Activated CD4-positive, alpha-beta memory T cell treated with anti-CD3 and anti-CD28 coated beads for 36 hours (primary cell): ENCODE measurements at regions not wholly inside any gene's neighbourhood (a gene's known extent, or its start where the extent isn't known, plus 50 kb on each side); places are given as distances from the start of the nearest gene placed in this dataset.
"Not testable (repeated sequence)": the region's sequence is repeated elsewhere in the genome, so short reads cannot be mapped to it uniquely, and the experiment has no call there.

Experiments used
- CTCF ChIA-PET: fragments of 350-600 bp; sonication (Branson Sonifier 250); formaldehyde crosslinking; loops from one replicate; lab custom pipeline; 2021; ENCODE audit warnings: antibody characterized with exemption, inconsistent platforms; lab: Charles Lee
- POLR2A ChIA-PET: fragments of 350-600 bp; sonication (Branson Sonifier 250); formaldehyde crosslinking; loops from one replicate; lab custom pipeline; 2021; ENCODE audit warnings: antibody characterized with exemption; lab: Charles Lee
- DNase-seq: peaks from one replicate; pipeline ENCODE4 v3.0.0-alpha.2; 2020
- H3K27ac Mint-ChIP-seq: one replicate; pipeline ENCODE4 v1.8.0; 2021; ENCODE audit warnings: mixed read lengths
- H3K27me3 Mint-ChIP-seq: one replicate; pipeline ENCODE4 v1.8.0; 2021; ENCODE audit warnings: mixed read lengths
- H3K36me3 Mint-ChIP-seq: one replicate; pipeline ENCODE4 v1.8.0; 2021; ENCODE audit warnings: mixed read lengths
- H3K4me1 Mint-ChIP-seq: one replicate; pipeline ENCODE4 v1.8.0; 2021; ENCODE audit warnings: low read depth, mixed read lengths
- H3K4me3 Mint-ChIP-seq: one replicate; pipeline ENCODE4 v1.8.0; 2021; ENCODE audit warnings: mild to moderate bottlenecking, mixed read lengths
- H3K9me3 Mint-ChIP-seq: one replicate; pipeline ENCODE4 v1.8.0; 2021; ENCODE audit warnings: mixed read lengths
- intact Hi-C: fragments of 100-400 bp; cut with micrococcal nuclease; formaldehyde crosslinking; loops from one replicate; pipeline ENCODE4 v1.15.1; 2023

GRCh38 chr10:5576780-5577624 lies 52.2 kb downstream of the CALML3 start:
- Mint-ChIP-seq H3K27ac (no peak overlapping the region), H3K9me3 (no peaks in the 10 kb centered on the region), H3K4me3 (no peak overlapping the region), H3K4me1 (no peaks in the 10 kb centered on the region), H3K36me3 (no peaks in the 10 kb centered on the region), H3K27me3 (no peaks in the 10 kb centered on the region)
- POLR2A ChIA-PET, result no interaction called here
- DNase-seq, result no peak
- CTCF ChIA-PET, result interaction anchor here (0.6 kb wide), 1 partner anchor 287 kb away, joined by 3 read pairs; no protein-coding TSS in a partner anchor
- intact Hi-C loops, result no loop called here

GRCh38 chr10:5580038-5580428 lies 55.3 kb downstream of the CALML3 start:
- POLR2A ChIA-PET, H3K9me3 Mint-ChIP-seq, H3K27me3 Mint-ChIP-seq, H3K36me3 Mint-ChIP-seq, intact Hi-C loops, DNase-seq, CTCF ChIA-PET, H3K4me1 Mint-ChIP-seq, H3K27ac Mint-ChIP-seq, H3K4me3 Mint-ChIP-seq: not testable (repeated sequence)

- ChIA-PET POLR2A (no interaction called here), CTCF (interaction anchor here (1.1 to 1.2 kb wide), 2 partner anchors 41 to 140 kb away, joined by 3 to 4 read pairs; no protein-coding TSS in a partner anchor)
- DNase-seq, result no peak
- Mint-ChIP-seq H3K27ac (no peak overlapping the region), H3K9me3 (no peaks in the 10 kb centered on the region), H3K36me3 (no peaks in the 10 kb centered on the region), H3K4me1 (no peaks in the 10 kb centered on the region), H3K27me3 (no peaks in the 10 kb centered on the region), H3K4me3 (no peak overlapping the region)
- intact Hi-C loops, result no loop called here
Observed at GRCh38 chr10:5581670-5582566, 57.2 kb downstream of the CALML3 start.

DNA sequence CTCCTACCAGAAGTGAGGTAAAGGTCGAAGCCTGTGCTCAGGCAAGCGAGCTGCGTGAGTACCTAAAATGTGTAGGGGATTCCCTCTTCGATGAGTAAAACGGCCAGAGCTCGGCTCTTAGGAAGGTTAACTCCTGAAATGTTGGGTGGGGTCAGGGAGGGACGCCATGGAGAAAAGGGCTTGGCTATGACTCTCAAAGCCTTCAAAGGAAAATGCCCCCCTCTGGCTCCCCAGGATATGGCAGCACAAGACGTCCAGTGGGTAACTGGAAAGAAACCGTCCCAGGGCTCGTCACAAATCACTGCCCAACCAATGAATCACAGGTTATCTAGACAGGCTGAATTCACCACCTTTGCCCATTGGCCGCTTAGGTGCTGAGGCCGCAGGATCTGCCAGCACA lies 58.0 kb downstream of the CALML3 start:
- no peaks in the 10 kb centered on the region for H3K27me3 Mint-ChIP-seq
- no peak overlapping the region for H3K27ac Mint-ChIP-seq
- no peaks in the 10 kb centered on the region for H3K9me3 Mint-ChIP-seq
- ChIA-PET CTCF (interaction anchor here (1.1 to 1.2 kb wide), 2 partner anchors 40 to 140 kb away, joined by 3 to 4 read pairs; no protein-coding TSS in a partner anchor), POLR2A (no interaction called here)
- no peaks in the 10 kb centered on the region for H3K36me3 Mint-ChIP-seq
- intact Hi-C loops, result no loop called here
- no peak overlapping the region for H3K4me3 Mint-ChIP-seq
- no peak for DNase-seq
- no peaks in the 10 kb centered on the region for H3K4me1 Mint-ChIP-seq

DNA sequence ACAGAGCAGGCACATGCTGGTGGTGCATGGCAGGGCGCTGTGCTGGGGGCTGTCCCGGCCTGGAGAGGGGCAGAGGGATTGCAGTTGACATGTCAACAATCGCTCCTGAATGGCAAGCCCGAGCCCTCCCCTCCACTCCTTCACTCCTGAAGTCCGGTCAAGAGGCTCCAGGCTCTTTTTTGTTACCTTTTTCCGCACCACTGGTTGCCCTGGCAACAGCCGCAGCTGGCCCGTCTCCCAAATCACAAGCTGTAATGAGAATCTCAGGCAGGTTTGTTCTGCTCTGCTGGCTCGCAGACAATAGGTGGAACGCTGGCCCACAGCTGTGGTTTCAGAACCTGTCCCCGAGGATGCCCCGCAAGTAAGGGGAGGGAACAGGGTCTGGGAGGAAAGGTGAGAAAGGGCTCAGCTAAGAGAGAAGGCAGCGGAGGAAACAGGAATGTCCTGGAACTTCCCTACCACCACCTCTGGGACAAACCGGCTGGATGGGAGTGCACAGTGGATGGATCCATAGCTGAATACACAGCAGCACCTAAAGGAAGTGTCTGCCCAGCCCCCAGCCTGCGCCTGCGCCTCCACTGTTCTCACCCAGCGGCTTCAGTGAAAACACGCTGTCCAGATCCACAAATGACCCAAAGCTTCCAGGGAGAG lies 58.9 kb downstream of the CALML3 start:
- H3K4me3 Mint-ChIP-seq, result no peak overlapping the region

GRCh38 chr10:5584895-5585516 lies 60.2 kb downstream of the CALML3 start:
- ChIA-PET CTCF (interaction anchor here (1.1 to 5.0 kb wide), 3 partner anchors 35 to 143 kb away, joined by 3 to 18 read pairs (median 3); no protein-coding TSS in a partner anchor), POLR2A (interaction anchor here (1.1 kb wide), 1 partner anchor 21 kb away, joined by 3 read pairs; no protein-coding TSS in a partner anchor)
- no peak overlapping the region for H3K27ac Mint-ChIP-seq
- intact Hi-C loops, result no loop called here
- no peaks in the 10 kb centered on the region for H3K36me3 Mint-ChIP-seq
- H3K4me1 Mint-ChIP-seq, result peaks cover 7% of the 10 kb centered on the region
- H3K27me3 Mint-ChIP-seq, result peaks cover 2% of the 10 kb centered on the region
- peak; percentile 33 for DNase-seq
- H3K4me3 Mint-ChIP-seq, result no peak overlapping the region
- no peaks in the 10 kb centered on the region for H3K9me3 Mint-ChIP-seq

More for the DNA sequence above, 58.9 kb downstream of the CALML3 start:
- Mint-ChIP-seq H3K9me3 (no peaks in the 10 kb centered on the region), H3K4me1 (peaks cover under 1% of the 10 kb centered on the region), H3K36me3 (no peaks in the 10 kb centered on the region), H3K27ac (no peak overlapping the region), H3K27me3 (peaks cover under 1% of the 10 kb centered on the region)
- CTCF ChIA-PET, result interaction anchor here (5.0 kb wide), 1 partner anchor 39 kb away, joined by 18 read pairs; no protein-coding TSS in a partner anchor
- intact Hi-C loops, result no loop called here
- no peak for DNase-seq
- POLR2A ChIA-PET, result no interaction called here

DNA sequence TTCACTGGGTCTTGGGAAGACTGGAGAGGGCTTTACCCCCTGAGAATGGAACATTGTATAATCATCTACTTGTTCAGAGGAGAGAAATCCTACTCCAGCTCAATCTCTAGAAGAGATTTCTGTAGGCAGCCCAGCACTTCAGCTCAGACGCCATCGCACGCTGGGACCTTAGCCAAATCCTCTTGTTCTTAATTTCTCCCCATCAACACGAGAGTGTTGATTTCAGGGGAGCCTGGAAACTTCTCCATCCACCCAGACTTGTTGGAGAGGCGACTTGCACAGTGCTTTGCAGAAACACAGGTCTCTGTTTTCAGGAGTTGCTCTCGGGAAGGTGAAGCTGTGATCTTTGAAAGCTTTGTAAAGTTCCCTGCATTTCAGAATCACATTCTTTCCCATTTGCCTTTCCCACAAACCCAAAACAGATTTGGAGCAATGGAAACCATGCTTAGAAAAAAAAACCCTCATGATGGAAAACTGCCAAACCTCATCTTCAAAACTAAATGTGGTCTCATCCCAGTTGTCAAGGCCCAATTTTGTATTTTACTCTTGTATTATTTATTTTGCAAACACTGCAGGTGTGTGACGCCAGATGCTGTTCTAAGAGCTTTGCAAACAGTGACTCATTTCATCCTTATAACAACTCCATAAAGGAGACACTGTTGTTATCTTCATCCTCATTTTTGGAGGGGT lies 60.9 kb downstream of the CALML3 start:
- H3K9me3 Mint-ChIP-seq, result no peaks in the 10 kb centered on the region
- H3K4me1 Mint-ChIP-seq, result peaks cover 10% of the 10 kb centered on the region
- H3K27me3 Mint-ChIP-seq, result peaks cover 2% of the 10 kb centered on the region
- H3K4me3 Mint-ChIP-seq, result no peak overlapping the region
- intact Hi-C loops, result no loop called here
- H3K27ac Mint-ChIP-seq, result no peak overlapping the region
- ChIA-PET POLR2A (interaction anchor here (1.1 kb wide), 1 partner anchor 22 kb away, joined by 3 read pairs; no protein-coding TSS in a partner anchor), CTCF (interaction anchor here (0.7 to 5.0 kb wide), 4 partner anchors 36 to 145 kb away, joined by 3 to 18 read pairs (median 3); no protein-coding TSS in a partner anchor)
- DNase-seq, result no peak
- H3K36me3 Mint-ChIP-seq, result no peaks in the 10 kb centered on the region

GRCh38 chr10:5587151-5588079 lies 62.7 kb downstream of the CALML3 start:
- no peak overlapping the region for H3K4me3 Mint-ChIP-seq
- peaks cover 13% of the 10 kb centered on the region for H3K4me1 Mint-ChIP-seq
- no peak overlapping the region for H3K27ac Mint-ChIP-seq
- no peaks in the 10 kb centered on the region for H3K36me3 Mint-ChIP-seq
- DNase-seq, result no peak
- intact Hi-C loops, result no loop called here
- peaks cover 7% of the 10 kb centered on the region for H3K27me3 Mint-ChIP-seq
- POLR2A ChIA-PET, result no interaction called here
- no peaks in the 10 kb centered on the region for H3K9me3 Mint-ChIP-seq
- CTCF ChIA-PET, result interaction anchor here (1.1 to 5.0 kb wide), 2 partner anchors 36 to 135 kb away, joined by 3 to 18 read pairs; no protein-coding TSS in a partner anchor

GRCh38 chr10:5588080-5588453 lies 63.3 kb downstream of the CALML3 start:
- Mint-ChIP-seq H3K4me1 (peaks cover 13% of the 10 kb centered on the region), H3K27me3 (peaks cover 10% of the 10 kb centered on the region), H3K27ac (no peak overlapping the region), H3K9me3 (no peaks in the 10 kb centered on the region), H3K36me3 (no peaks in the 10 kb centered on the region), H3K4me3 (no peak overlapping the region)
- DNase-seq, result no peak
- intact Hi-C loops, result no loop called here
- CTCF ChIA-PET, result interaction anchor here (5.0 kb wide), 1 partner anchor 35 kb away, joined by 18 read pairs; no protein-coding TSS in a partner anchor
- POLR2A ChIA-PET, result no interaction called here

DNA sequence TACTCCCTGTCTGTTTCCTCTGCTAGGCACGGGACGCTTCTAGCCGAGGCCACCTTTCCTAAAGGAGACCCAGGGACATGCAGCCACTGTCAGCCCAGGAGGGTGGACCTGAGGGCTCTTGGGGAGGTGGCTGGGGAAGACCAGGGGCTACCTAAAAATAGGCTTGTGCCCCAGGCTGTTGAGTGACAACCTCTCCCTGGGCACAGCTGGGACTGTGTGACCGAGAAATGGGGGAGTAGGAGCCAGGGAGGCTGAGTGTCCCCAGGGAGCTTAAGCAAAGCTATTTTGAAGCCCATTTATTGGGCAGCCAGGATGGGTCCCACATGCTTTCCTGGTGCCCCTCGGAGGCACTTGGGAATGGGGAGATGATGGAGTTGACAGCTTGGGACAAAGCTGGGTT lies 63.8 kb downstream of the CALML3 start:
- Mint-ChIP-seq H3K4me3 (no peak overlapping the region), H3K36me3 (no peaks in the 10 kb centered on the region), H3K27me3 (peaks cover 10% of the 10 kb centered on the region), H3K27ac (no peak overlapping the region), H3K4me1 (peaks cover 13% of the 10 kb centered on the region), H3K9me3 (no peaks in the 10 kb centered on the region)
- POLR2A ChIA-PET, result no interaction called here
- intact Hi-C loops, result no loop called here
- CTCF ChIA-PET, result no interaction called here
- no peak for DNase-seq
